ENCODE measurements at regions not wholly inside any gene's neighbourhood (a gene's known extent, or its start where the extent isn't known, plus 50 kb on each side); places are given as distances from the start of the nearest gene placed in this dataset.
"Not testable (repeated sequence)": the region's sequence is repeated elsewhere in the genome, so short reads cannot be mapped to it uniquely, and the experiment has no call there.

DNA sequence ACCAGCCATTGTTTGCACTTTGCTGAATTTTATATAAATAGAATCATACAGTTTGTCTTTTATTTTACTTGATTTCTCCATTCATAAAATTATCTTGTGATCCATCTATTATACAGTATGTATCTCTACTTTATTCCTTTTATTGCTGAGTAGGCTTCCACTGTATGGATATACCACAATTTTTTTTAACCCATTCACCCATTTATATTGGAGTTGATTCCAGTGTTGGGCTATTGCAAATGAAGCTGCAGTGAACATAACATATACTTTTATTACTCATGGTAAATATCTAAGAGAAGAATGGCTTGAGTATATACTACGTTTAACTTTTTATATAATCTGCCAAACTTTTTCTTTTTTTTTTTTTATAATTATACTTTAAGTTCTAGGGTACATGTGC lies 463.6 kb downstream of the ETNK1 start:
- no peak for DNase-seq

DNA sequence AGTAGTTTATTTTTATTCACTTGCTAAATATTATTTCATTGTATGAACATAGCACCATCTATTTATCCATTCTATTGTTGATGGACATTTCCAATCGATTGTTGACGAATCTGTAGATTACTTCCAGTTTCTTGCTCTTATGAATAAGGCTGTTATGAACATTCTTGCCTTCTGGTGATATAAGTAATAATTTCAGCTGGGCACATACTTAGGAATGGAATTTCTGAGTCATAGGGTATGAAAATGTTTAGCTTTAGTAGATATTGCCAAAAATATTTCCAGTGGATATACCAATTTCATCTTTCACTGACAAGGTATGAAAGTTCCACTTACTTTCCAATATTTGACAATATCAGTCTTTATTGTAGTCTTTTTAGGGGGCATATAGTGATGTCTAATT lies 468.5 kb downstream of the ETNK1 start:
- no peak for DNase-seq

DNA sequence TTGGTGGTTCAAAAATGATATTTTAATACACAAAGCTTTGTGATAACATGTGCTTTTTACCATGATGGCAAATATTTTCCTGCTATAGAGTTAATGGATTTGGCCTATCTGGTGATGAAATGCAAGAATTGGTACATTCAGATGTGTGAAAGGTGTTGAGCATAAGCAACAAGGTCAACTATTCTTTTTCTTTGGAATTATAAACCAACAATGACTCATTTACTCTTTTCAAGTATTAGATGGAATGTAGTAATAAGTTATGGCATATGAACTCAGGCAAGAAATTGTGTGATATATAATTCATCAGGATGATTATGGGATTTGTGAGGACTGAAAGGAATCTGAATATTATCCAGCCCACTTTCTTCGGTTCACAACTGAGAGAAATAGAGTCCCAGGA lies 471.4 kb downstream of the ETNK1 start:
- no peak for DNase-seq

DNA sequence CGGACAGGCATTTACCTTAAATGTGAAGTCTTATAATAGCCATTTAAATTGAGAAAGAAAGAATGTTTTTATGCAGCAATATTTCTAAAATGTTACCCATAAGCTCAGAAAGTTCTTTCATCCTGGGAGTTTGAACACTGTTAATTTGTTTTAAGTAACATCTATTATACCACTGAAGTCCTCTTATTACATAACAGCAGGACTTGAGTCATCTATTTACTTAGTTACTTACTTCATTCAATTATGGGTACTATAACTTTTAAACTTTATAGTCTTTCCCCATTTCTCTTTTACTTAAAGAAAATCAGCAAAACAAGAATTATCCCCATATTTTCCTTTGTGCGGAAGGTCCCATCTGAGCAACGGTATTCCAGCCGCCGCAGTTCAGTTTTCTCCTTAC lies 473.1 kb downstream of the ETNK1 start:
- DNase-seq = no peak

DNA sequence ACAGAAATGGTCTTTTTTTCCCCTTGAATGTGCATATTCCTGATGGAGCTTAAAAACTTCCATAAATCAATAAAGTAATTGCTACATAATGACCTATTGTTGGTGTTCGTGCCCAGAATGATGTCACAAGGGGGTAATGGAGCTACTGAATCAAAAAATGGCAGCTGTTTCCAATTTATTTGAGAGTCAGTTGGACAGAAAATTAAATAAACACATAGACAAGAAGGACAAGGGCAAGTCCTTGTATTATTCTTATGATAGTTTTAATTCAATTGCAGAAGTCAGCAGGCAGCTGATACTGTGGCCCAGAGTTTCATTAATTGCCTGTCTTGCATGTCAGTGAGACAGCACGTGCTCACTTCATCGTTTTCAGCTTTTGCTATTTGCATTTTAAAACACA lies 473.5 kb downstream of the ETNK1 start:
- no peak for DNase-seq

DNA sequence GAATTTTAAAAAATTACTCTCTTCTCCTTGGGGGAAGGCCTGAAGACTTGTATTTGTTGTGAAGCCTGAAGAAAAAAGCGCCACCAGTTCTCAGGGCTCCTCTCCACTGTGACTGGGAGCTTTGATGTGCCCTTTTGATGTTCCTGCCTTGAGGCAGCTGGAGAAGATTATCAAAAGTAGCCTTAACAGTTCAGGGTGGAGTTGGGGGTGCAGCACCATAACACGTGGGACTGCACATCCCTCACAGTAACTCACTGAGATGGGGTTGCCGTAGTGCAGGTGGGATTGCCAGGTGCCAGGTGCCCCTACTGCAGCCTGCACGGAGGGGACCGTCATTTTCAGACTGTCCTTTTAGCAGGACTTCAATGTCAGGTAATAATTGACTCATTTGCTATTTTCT lies 474.1 kb downstream of the ETNK1 start:
- no peak for DNase-seq

DNA sequence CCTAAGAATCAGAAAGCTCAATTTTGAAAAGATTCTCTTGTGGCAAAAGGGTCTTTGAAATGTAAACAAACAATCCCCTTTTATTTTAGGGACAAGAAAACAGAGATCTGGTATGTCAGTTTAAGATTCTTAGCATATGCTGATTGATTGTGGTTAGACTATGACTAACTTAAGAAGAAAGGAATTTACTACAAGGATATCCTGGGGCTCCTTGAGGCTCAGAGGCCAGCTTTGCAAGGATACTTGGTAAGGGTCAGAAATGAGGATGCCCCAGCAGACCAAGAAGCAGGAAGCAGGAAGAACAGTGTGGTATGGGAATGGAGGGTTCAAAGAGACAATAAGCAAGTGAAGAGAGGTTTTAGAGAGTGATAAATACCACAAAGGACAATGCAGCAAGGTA lies 474.6 kb downstream of the ETNK1 start:
- no peak for DNase-seq

DNA sequence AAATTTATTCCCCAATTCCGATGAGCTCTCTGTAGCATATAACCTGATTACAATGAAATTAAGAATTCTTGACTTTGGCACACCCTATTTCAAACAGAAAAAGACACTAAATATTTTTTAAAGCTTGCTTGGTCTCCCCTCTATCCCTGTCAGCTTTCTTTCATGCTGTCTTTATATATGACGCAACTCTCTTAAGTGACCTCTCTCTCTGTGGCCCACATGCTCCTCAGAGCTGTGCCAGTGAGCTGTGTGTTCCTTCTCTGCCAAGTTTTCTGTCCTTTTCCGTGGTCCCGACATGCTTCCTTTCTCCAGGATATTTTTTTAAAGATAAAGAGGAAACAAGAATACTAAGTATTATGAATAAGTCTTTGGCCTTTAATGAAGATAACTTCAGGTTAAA lies 484.0 kb downstream of the ETNK1 start:
- no peak for DNase-seq

DNA sequence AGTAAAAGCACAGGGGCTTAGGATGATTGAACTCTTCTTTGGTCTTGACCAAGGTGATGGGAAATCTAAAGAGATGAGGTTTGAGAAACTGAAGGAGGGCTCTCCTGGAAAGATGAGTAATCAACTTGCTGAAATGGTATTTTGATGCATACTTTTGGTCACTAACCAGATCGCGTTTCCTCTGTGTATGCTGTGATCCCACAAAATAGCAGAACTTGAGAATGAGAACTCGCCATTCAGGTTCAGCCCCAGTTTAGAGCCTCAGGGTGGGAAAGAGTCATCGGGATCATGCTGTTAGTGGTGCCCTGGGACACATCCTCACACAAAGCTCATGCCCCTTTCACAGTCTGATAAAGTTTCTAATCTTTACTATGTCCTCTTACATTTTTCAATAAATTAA lies 488.8 kb downstream of the ETNK1 start:
- no peak for DNase-seq

DNA sequence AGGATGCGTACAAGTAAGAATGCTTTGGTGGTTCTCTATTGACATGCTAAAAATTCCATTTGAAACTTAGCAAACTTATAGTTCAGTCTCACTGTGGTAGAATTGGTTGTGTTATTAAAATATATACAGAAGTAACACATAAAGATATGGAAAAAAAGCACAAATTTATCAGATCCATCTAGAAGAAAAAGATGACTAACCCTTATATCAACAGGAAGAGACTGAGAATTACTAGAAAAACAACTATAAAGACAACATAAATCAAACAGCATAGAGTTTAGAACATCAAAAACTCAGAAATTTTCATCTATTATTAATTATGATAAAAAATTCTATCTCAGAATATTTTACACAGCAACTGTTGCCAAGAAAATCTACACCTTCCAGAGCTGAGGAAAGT lies 491.0 kb downstream of the ETNK1 start:
- no peak for DNase-seq

DNA sequence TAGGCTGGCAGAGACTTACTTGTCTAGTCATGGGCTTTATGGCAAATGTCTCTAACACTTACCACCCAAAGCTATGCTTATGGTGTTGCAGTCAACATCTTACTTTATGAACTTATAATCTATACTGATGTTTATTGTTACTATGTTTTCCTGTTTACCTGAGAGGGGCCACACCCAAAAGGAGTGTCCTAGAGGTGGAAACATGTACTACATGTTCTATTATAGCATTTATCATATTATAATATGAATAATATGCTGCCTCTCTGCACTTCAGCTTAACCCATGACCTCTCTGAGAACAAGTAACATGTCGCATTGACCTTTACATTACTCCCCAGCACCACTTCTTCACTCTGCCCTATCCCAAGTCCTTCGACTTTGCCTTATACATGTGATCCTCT lies 501.8 kb downstream of the ETNK1 start:
- DNase-seq = no peak

DNA sequence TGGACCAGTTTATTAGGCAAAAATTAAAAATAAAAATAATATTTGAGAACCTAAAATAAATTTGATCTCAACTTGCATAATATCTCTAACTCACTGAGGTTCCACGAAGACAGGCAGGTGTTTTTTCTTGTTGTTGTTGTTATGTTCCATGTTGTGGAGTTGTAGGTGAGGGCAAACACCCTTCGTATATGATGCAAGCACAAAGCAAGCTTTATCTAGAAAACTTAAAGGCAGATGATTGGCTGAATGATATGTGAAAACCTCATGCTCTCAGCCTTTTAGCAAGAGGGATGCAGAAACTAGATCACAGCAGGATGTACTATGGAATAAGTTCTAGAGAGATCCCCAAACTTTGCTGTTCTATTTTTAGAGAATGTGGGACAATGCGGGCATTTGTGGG lies 502.7 kb downstream of the ETNK1 start:
- no peak for DNase-seq

DNA sequence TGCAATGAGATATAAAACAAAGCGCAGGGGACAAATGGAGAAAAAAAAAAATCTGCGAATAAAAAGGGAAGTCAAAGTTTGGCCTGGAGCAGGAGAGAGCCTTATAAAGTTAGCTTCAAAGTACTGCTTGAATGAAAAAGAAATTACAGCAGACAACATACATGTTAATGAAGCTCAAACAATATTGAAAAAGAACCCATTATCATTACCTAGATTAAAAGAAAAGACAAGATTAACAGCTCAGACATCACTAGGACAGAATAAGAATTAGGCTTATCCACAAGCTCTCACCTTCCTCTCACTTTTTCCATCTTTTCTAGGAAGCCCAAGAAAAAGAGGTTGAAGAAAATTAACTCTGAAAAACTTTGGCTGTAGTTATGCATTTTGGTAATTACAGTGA lies 503.5 kb downstream of the ETNK1 start:
- no peak for DNase-seq

DNA sequence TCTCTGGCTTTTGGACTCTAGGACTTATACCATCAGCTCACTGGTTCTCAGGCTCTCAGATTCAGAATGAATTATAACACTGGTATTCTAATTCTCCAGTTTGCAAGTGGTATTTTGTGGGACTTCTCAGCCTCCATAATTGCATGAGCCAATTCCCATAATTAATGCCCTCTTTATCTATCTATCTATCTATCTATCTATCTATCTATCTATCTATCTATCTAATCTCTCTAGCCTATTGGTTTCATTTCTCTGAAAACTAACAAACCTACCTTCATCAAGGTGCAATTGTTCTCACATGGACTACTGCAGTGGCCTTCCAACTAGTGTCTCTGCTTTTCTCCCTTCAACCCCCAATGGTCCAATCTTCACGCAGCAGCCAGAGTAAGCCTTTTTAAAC lies 507.4 kb downstream of the ETNK1 start:
- DNase-seq = no peak

DNA sequence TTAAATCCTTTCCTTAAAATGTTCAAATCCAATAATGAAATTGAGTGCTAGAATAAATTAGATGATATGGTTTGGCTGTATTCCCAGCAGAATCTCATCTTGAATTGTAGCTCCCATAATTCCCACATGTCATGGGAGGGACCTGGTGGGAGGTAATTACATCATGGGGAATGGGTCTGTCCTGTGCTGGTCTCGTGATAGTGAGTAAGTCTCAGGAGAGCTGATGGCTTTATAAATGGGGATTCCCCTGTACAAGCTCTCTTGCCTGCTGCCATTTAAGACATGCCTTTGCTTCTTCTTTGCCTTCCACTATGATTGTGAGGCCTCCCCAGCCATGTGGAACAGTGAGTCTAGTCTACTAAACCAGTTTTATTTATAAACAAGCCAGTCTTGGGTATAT lies 508.5 kb downstream of the ETNK1 start:
- DNase-seq = no peak

DNA sequence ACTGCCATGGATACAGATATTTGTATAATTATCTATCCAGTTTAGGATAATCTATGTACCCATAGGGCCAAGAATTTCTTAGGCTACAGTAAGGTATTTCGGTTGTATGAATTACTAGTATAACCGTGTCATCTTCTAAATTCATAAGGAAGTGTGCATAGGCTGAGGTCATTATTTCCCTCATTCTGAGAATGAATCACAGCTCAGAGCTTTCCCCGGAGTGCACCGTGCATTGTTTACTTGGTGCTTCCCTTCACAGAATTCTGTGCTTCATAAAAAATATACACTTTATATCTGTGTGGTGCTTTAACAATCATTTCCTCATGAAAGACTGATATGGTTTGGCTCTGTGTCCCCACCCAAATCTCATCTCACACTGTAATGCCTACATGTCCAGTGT lies 514.1 kb downstream of the ETNK1 start:
- DNase-seq = no peak

DNA sequence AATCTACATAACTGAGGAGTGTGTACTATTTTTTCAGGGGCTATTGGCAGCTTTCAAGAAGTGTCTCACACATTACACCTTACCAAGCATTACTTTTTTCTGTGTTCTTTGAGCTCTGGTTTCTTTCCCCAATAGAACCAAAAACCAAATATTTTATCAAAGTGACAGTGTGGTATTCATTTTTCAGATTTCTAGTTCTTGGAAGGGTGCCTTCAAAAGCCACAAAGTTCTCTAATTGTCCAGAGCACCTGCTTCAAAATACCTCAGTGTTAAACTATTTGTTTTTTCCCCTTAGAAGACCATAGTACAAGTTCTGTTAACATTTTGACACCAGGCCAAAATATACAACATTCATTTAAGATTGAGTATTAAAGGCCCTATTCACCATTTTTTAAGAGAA lies 515.7 kb downstream of the ETNK1 start:
- DNase-seq = no peak

DNA sequence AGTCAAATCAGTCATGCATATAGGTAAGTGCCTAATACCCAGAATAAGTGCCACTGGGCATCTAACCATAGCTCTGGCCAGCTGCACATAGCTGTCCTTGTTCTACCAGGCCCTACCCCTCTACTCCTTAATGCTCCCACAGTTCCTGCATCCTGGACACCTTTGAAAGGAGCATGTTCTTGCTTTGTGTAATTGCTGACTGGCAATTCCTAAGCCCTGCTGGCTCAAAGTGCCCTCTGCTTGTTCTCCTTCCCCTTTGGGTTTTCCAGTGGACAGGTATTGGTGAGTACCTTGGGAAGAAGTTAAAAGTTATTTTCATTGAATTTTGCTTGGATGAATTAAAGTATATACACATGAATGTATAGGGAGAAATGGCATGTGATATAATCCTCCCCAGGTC lies 516.4 kb downstream of the ETNK1 start:
- no peak for DNase-seq

DNA sequence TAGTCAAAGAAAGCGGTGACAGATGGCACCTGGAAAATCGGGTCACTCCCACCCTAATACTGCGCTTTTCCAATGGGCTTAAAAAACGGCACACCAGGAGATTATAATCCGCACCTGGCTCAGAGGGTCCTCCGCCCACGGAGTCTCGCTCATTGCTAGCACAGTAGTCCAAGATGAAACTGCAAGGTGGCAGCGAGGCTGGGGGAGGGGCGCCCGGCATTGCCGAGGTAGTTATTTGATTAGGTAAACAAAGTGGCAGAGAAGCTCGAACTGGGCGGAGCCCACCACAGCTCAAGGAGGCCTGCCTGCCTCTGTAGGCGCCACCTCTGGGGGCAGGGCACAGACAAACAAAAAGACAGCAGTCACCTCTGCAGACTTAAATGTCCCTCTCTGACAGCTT lies 521.1 kb downstream of the ETNK1 start:
- DNase-seq = not testable (repeated sequence)

DNA sequence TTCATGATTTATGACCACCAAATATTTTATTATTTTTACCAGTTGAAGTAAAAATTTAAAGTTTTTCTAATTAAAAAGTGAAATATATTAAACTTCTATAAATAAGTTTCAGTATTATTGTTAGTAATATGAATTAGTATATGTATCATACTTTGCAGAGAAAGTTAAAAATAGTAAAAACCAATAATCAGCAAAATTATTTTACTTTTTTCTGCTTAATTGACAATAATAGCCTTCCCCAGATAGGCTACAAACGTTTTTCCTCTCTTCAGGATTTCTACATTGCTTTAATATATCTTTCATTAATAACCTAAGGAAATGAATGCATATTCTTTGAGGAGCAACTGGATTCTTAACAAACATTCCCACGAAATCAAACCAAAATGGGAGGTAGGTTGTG lies 543.5 kb downstream of the ETNK1 start:
- DNase-seq = no peak

DNA sequence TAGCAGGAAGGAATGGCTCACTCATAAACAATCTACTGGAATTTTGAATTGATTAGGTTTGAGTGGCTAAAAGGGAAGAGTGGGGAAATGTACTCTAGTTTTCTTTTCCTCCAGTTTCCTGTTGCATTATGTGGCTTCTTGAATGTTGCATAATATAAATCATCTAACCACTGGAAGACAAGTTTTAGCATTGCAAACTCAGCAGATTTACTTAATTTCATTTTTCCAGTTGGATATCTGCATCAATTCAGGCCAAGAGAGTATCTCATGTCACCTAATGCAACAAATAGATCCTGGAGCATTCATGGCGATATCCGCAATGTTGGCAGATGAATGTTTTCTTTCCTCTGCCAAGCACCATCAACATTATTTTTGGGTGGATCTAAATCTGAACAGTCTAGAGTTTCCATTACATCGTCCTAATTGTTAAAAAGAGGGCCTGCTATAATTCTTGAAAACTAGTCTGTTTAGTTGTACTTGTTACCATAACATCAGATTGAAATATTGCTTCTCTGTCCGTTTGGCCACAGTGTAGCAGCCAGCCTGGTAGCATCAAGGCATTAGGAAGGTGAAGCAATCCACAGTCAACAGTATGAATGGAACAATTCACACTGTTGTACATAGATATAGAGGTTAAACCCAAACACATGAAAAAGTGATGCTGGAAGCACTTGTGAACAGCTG lies 544.2 kb downstream of the ETNK1 start:
- DNase-seq = no peak

DNA sequence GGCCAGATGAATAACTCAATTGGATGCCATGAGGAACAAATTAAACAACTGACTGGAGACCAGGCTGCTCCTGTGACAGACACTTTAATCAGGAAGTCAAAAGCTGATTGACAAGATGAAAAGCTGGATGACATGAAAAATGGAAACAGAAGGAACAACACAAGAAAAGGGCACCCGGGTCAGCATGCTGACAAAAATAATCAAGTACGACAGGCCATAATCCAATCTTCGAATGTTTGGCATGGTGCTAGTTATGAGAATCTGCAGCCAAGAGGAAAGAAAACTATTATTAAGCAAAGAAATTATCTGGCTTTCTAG lies 544.7 kb downstream of the ETNK1 start:
- DNase-seq = no peak

DNA sequence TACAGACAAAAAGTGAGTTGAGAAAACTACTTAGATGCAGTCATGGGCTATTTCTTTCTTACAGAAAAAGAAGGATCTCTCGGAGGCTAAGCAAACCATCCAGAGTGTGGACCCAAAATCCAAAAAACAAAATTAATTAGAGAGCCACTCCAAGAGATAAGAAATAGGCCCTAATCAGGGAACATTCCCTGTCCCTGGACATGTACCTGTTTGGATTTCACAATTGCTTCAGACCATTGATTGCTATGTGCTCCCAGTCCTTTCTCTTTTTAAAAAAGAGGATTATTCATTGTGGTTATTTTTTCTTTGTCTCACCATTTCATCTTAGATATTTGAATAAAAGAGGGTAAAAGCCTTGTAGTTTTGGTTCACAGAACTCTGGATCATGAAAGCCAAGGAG lies 549.9 kb downstream of the ETNK1 start:
- no peak for DNase-seq

DNA sequence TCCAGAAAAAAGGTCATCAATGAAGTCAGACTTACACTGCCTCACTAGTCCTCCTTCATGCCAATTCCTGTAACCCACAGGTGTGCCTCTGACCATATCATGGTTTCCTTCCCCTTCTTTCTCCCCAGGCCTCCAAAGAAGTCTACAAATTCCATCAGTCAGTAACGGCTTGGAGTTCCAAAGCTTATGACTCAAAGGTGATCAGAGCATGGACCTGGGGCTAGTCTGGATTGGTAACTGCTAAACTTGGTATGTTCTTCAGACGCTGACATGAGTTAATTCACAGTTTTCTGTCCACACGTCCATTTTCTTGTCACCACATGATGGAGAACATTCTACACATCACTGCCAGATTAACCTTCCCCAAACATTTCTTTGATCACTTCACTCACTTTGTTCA lies 560.4 kb downstream of the ETNK1 start:
- DNase-seq = no peak

DNA sequence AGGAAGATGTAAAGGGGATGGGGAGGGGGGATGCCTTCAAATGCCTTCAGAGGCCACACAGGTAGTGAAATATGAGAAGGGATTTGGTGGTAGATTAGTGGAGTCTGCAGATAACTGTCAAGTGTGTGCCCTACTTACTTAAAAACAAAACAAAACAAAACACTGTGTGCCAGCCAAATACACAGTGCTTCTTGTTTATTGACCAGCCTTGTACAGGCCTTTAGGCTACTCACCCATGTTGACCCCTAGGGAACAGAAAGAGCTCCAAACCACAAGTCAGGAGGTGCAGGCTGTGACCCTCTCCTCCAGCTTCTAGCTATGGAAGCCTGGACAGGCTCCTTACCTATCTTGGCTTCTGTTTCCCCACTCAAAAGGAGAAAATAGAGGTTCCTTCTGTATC lies 562.0 kb downstream of the ETNK1 start:
- no peak for DNase-seq

DNA sequence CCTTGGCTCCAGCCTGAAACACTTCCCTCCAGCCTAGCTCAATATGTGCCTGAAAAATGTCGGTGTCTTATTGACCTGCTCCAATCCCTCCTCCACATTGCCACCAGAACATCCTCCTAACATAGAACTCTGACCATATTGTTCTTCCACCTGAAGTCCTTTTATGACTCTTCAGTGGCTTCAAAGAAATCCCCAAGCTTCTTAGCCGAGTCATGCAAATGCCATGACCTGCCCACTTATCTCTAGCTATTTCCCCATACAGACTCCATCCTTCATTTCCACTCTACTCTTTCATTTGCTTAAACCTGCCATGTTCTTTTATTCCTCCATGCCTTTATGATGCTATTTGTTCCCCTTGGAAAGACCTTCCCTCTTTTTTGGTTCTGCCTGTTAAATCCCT lies 568.6 kb downstream of the ETNK1 start:
- no peak for DNase-seq
